NCI-H1417 (cell line): ENCODE measurements at regions not wholly inside any gene's neighbourhood (a gene's known extent, or its start where the extent isn't known, plus 50 kb on each side); places are given as distances from the start of the nearest gene placed in this dataset.
"Not testable (repeated sequence)": the region's sequence is repeated elsewhere in the genome, so short reads cannot be mapped to it uniquely, and the experiment has no call there.

Experiments used
- DNase-seq, 3 experiments: peaks; one replicate each; lab custom pipeline; 2025; lab: John Stamatoyannopoulos, UW

- DNase-seq = no peak
These were observed 50.8 kb upstream of the MAX start for GRCh38 chr14:65153101-65153500.

GRCh38 chr14:65156568-65157366 is 54.5 kb upstream of the MAX start:
- no peak for DNase-seq

- DNase-seq = no peak
These were observed 57.2 kb upstream of the MAX start for GRCh38 chr14:65159281-65160062.

GRCh38 chr14:65160091-65160490 is 57.8 kb upstream of the MAX start:
- DNase-seq = no peak

- DNase-seq = no peak
These were observed 59.7 kb upstream of the MAX start for GRCh38 chr14:65162031-65162430.

GRCh38 chr14:65164068-65164824 is 61.9 kb upstream of the MAX start:
- DNase-seq = peak; percentile 4 to 69 (median 69)

- peak in 1 of 3 experiments; percentile 13 for DNase-seq
These were observed 62.5 kb upstream of the MAX start for GRCh38 chr14:65164825-65165135.

- DNase-seq = no peak
These were observed 64.8 kb upstream of the MAX start for GRCh38 chr14:65167072-65167645.

GRCh38 chr14:65168840-65169239 is 66.5 kb upstream of the MAX start:
- no peak for DNase-seq

- DNase-seq = no peak
These were observed 67.0 kb upstream of the MAX start for GRCh38 chr14:65169351-65169750.

- DNase-seq = no peak
These were observed 68.0 kb upstream of the MAX start for GRCh38 chr14:65170318-65170717.

GRCh38 chr14:65170768-65171507 is 68.6 kb upstream of the MAX start:
- peak in 2 of 3 experiments; percentile 56 to 79 for DNase-seq

GRCh38 chr14:65173973-65174693 is 71.8 kb upstream of the MAX start:
- DNase-seq = no peak

- DNase-seq = no peak
These were observed 72.5 kb upstream of the MAX start for GRCh38 chr14:65174783-65175182.

- DNase-seq = no peak
These were observed 75.2 kb upstream of the MAX start for GRCh38 chr14:65177551-65177950.

GRCh38 chr14:65179231-65179630 is 76.9 kb upstream of the MAX start:
- not testable (repeated sequence) for DNase-seq

- no peak for DNase-seq
These were observed 77.8 kb upstream of the MAX start for GRCh38 chr14:65179918-65180724.

GRCh38 chr14:65180725-65181025 is 78.4 kb upstream of the MAX start:
- no peak for DNase-seq

- peak in 2 of 3 experiments; percentile 17 to 43 for DNase-seq
These were observed 81.9 kb upstream of the MAX start for GRCh38 chr14:65184032-65184764.

GRCh38 chr14:65185829-65186228 is 83.5 kb upstream of the MAX start:
- no peak for DNase-seq
